Mesothelial cell of epicardium (in vitro differentiated cells): ENCODE measurements at regions not wholly inside any gene's neighbourhood (a gene's known extent, or its start where the extent isn't known, plus 50 kb on each side); places are given as distances from the start of the nearest gene placed in this dataset.

Experiments
- DNase-seq, 2 experiments: peaks; one replicate each; pipeline ENCODE4 v3.0.0; 2021; ENCODE audit warnings: low spot score in 2 of 2; ENCODE audit not compliant: unreplicated experiment in 2 of 2
- H3K27ac Mint-ChIP-seq: 2 replicates; pipeline ENCODE4 v1.8.0; 2021; ENCODE audit warnings: mixed read lengths
- H3K27me3 Mint-ChIP-seq: 2 replicates; pipeline ENCODE4 v1.8.0; 2021; ENCODE audit warnings: low read depth, mixed read lengths
- H3K36me3 Mint-ChIP-seq: 2 replicates; pipeline ENCODE4 v1.8.0; 2021; ENCODE audit warnings: mixed read lengths
- H3K4me1 Mint-ChIP-seq: 2 replicates; pipeline ENCODE4 v1.8.0; 2021; ENCODE audit warnings: mixed read lengths
- H3K4me3 Mint-ChIP-seq: 2 replicates; pipeline ENCODE4 v1.8.0; 2021; ENCODE audit warnings: mild to moderate bottlenecking, moderate library complexity, mixed read lengths
- H3K9me3 Mint-ChIP-seq: 2 replicates; pipeline ENCODE4 v1.8.0; 2021; ENCODE audit warnings: mixed read lengths
- TF ChIP-seq, protein P1 (sequence below): fragments of 200-600 bp; sonication (generic); IDR thresholded peaks from one replicate; pipeline ENCODE4 v1.5.0; 2021; ENCODE audit warnings: antibody characterized with exemption; ENCODE audit not compliant: unreplicated experiment

DNA sequence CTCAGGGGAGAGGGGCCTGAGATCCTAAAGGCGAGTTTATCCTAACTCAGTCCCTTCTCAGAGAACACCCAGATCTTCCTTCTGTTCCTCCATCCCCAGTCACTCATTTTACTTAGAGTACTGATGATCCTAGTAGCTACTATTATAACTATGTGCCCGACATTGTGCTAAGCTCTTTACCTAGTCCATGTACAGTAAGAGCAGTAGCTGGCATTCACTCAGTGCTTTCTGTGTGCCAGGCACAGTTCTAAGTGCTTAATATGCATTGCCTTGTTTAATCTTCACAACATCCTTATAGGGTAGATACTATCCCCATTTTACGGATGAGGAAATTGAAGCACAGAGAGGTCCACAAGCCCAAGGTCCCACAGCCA, 58.3 kb downstream of the FRMPD3 start:
- Mint-ChIP-seq H3K4me3 (no peak overlapping the region), H3K27me3 (peaks cover 63% of the 10 kb centered on the region), H3K9me3 (peaks cover 27% of the 10 kb centered on the region)

DNA sequence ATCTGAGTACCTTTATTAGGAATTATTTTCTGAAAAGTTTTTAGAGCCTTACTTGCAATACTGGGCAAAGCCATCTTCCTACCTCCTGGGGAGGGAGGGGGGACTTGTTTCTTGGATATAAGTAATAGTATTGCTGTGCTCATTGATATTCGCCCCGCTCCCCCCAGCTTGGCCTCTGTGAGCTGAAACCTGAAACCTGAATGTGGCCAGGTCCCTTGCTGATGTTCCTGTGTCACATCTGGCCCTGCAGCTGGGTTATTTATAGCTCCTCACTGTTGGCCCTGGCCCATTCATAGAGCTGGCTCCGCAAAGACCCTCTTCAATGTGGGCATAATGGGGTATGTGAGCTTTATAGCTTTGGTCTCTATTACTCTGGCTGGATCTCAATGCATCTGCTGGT, 59.5 kb downstream of the FRMPD3 start:
- no peak overlapping the region for H3K27ac Mint-ChIP-seq
- H3K4me1 Mint-ChIP-seq = peaks cover 3% of the 10 kb centered on the region
- no peak for DNase-seq
- H3K9me3 Mint-ChIP-seq = peaks cover 33% of the 10 kb centered on the region
- no peak overlapping the region for H3K4me3 Mint-ChIP-seq
- H3K27me3 Mint-ChIP-seq = peaks cover 67% of the 10 kb centered on the region
- peaks cover 4% of the 10 kb centered on the region for H3K36me3 Mint-ChIP-seq
- TF ChIP-seq, protein P1, sequence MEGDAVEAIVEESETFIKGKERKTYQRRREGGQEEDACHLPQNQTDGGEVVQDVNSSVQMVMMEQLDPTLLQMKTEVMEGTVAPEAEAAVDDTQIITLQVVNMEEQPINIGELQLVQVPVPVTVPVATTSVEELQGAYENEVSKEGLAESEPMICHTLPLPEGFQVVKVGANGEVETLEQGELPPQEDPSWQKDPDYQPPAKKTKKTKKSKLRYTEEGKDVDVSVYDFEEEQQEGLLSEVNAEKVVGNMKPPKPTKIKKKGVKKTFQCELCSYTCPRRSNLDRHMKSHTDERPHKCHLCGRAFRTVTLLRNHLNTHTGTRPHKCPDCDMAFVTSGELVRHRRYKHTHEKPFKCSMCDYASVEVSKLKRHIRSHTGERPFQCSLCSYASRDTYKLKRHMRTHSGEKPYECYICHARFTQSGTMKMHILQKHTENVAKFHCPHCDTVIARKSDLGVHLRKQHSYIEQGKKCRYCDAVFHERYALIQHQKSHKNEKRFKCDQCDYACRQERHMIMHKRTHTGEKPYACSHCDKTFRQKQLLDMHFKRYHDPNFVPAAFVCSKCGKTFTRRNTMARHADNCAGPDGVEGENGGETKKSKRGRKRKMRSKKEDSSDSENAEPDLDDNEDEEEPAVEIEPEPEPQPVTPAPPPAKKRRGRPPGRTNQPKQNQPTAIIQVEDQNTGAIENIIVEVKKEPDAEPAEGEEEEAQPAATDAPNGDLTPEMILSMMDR = no peak

More for the DNA sequence above, 58.3 kb downstream of the FRMPD3 start:
- H3K27ac Mint-ChIP-seq = no peak overlapping the region
- TF ChIP-seq, protein P1 = no peak
- H3K4me1 Mint-ChIP-seq = peaks cover 3% of the 10 kb centered on the region
- peaks cover 4% of the 10 kb centered on the region for H3K36me3 Mint-ChIP-seq
- DNase-seq = no peak

DNA sequence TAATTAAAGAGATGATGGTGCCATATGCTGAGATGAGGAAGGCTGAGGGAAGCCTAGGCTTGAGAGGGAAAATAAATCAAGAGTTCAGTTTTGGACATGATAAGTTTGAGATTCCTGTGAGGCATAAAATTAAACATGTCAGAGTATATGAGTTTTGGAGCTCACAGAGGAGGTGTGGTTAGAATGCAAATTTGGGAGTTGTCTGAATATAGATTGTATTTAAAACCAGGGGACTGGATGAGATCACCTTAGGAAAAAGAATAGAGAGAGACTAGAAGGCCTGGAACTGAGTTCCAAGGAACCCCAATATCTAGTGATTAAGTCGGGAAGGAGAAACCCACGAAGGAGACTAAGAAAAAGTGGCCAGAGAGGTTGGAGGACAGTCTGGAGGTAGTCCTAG, 65.5 kb downstream of the FRMPD3 start:
- no peak overlapping the region for H3K27ac Mint-ChIP-seq
- DNase-seq = no peak
- H3K4me3 Mint-ChIP-seq = no peak overlapping the region
- no peaks in the 10 kb centered on the region for H3K36me3 Mint-ChIP-seq
- peaks cover 55% of the 10 kb centered on the region for H3K27me3 Mint-ChIP-seq
- TF ChIP-seq, protein P1 = no peak
- peaks cover 29% of the 10 kb centered on the region for H3K9me3 Mint-ChIP-seq
- no peaks in the 10 kb centered on the region for H3K4me1 Mint-ChIP-seq

DNA sequence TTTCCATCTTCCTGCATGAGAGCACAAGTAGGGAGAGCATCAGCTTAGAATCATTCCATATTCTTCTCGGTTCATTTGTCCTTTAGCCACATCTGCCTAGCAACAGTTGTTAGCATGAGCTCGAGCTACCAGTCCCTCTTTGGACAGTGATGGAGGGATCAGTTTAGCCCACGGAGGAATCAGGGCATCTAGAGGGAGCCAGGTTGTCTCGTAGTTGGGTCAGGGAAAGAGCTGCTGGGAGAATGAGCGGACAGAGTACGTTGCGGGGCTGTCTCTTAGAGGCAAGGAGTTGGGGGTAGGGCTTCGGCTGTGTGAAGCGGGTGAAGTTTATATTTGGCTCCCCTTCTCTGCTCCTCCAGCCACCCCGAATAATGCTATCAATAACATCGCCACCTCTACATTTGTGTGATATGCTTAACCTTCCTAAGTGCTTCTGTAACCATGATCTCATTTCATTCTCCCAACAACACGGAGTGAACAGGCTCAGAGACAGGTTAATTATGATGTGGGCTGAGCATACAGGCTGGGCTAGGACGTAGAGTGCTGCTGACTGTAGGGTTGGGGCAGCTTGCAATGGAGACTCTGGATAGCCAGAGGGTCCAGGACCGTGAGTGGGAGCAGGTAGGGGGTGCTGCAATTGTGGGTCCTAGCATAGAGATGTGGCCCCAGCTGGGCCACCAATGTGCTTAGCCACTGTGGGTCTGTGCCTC, 72.6 kb downstream of the FRMPD3 start:
- DNase-seq = no peak
- Mint-ChIP-seq H3K9me3 (peaks cover 17% of the 10 kb centered on the region), H3K4me3 (no peak overlapping the region), H3K36me3 (no peaks in the 10 kb centered on the region), H3K27me3 (peaks cover 31% of the 10 kb centered on the region), H3K27ac (no peak overlapping the region), H3K4me1 (no peaks in the 10 kb centered on the region)
- TF ChIP-seq, protein P1 = no peak

DNA sequence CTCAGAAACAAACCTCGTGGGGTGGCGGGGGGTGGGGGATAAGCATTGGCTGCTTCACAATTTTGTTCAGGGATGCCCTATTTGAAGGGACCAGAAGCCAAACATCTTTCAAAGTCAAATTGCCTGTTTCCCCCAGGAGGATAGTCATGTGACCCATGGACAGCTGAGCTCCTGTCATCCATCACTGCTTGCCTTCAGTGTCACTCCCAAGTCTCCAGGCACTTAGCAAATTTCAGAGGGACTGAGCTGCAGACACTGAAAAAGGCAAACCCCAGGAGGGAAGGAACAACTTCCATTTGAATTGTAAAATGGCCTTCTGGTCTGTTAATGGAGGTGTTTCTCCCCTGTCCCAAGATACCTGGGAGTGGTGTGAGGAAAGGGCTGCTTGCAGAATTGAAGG, 73.4 kb downstream of the FRMPD3 start:
- H3K4me1 Mint-ChIP-seq = no peaks in the 10 kb centered on the region
- H3K4me3 Mint-ChIP-seq = no peak overlapping the region
- DNase-seq = no peak
- peaks cover 17% of the 10 kb centered on the region for H3K9me3 Mint-ChIP-seq
- H3K36me3 Mint-ChIP-seq = no peaks in the 10 kb centered on the region
- TF ChIP-seq, protein P1 = no peak
- H3K27me3 Mint-ChIP-seq = peaks cover 24% of the 10 kb centered on the region
- no peak overlapping the region for H3K27ac Mint-ChIP-seq
